GM18511 (cell line): ENCODE measurements at regions not wholly inside any gene's neighbourhood (a gene's known extent, or its start where the extent isn't known, plus 50 kb on each side); places are given as distances from the start of the nearest gene placed in this dataset.

Experiments used
- ATAC-seq: cut with Tn5 transposase; IDR thresholded peaks from one replicate; pipeline ENCODE4 v1.9.1; 2021; ENCODE audit warnings: mild to moderate bottlenecking, moderate library complexity; ENCODE audit not compliant: unreplicated experiment

GRCh38 chr13:30128095-30128494 lies 179.3 kb downstream of the KATNAL1 start:
- no peak for ATAC-seq

DNA sequence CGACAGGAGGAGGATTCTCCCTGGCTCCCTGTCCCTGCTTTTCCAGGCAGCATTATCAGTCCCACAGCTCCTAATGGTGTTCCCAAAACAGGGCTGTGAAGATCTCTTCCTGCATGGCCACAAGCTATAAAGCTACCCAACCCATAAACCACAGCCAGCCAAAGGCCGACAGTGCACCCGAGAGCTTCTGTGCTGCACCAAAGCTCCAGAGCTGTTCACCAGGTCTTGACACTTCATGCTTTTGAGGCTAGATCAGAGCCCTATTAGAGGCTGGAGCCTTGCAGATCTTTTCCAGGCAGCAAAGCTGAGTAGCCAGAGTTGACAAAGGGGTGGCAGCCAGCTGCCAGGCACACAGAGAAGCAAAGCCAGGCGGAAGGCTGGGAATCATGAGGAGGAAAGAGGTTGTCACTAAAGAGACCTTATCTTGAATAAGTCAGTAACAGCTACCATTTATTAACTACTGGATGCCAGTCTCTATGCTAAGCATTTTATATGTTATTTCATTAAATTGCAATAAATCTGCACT lies 180.4 kb downstream of the KATNAL1 start:
- ATAC-seq = no peak

GRCh38 chr13:30125422-30126073 lies 181.8 kb downstream of the KATNAL1 start:
- ATAC-seq = no peak

- ATAC-seq = no peak
Measured at GRCh38 chr13:30124131-30124768, 183.1 kb downstream of the KATNAL1 start.

DNA sequence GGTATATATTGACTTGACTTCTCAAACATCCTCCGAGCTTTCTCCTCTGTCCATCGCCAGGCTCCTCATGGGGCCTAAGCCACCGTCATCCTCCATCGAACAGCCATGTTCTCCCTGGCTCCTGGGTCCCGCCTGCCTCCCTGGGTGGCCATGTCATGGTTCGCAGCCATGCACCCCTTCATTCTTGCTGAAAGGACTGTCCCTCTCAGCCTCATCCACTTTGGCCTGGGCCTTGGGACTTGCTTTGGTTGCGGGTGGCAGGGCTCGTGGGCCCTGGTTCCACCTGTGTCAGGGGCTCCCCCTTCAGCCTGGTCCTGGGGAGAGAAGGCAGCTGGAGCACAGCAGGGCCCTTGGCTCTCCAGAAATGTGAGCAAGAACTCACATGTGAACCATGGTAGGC lies 183.8 kb downstream of the KATNAL1 start:
- no peak for ATAC-seq

GRCh38 chr13:30121666-30122065 lies 185.7 kb downstream of the KATNAL1 start:
- ATAC-seq = no peak

- ATAC-seq = no peak
Measured at GRCh38 chr13:30121244-30121643, 186.1 kb downstream of the KATNAL1 start.

DNA sequence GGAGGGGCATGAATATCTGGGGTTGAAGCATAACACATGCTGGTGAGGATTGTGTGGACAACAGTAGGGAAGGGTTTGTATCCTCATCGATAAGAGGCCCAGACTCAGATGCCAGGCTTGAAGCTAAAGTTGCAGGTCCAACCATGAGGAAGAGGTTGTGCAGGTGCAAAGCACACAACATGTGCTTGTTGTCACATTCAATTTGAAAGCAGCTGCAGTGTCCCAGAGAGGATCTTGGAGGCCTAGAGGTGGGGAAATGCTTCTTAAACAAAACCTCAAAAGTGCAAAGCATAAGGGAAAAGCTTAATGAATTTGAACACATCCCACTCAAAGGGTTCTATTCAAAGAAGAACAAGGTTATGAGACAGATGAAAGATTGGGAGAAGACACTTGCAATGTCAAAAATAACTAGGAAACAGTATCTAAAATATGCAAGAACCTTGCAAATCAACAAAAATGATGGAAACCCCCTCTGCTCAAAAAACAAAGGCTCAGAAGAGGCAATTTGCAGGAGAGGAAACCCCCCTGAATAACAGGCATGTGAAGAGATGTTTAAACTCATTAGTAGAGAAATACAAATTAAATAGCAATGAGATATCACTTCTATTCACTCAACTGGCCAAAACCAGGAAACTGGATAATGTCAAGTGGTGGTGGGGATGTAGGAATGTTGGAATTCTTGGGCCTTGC lies 187.1 kb downstream of the KATNAL1 start:
- no peak for ATAC-seq

DNA sequence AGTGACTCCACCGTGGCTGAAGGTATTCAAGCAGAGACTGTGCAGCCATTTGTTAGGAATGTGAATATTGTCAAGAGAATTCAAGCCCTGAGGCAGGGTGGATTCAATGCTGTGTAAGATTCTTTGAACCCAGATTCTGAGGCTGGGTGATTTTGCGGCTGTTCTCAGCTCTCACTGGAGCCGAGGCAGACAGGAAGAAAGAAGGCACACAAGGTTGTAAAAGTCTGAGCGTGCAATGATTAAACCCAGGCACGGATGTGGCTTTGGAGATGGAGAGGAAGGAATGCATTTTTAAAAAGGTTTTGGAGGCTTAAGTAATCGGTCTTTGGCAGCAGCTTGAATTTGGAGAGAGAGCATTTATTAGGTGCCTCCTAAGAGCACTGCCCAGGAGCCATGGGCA lies 187.9 kb downstream of the KATNAL1 start:
- ATAC-seq = no peak

- no peak for ATAC-seq
Measured at GRCh38 chr13:30116379-30116778, 191.0 kb downstream of the KATNAL1 start.

GRCh38 chr13:30115257-30115600 lies 192.1 kb downstream of the KATNAL1 start:
- ATAC-seq = peak; percentile 3

- ATAC-seq = peak; percentile 87
Measured at GRCh38 chr13:30114571-30115256, 192.6 kb downstream of the KATNAL1 start.

- ATAC-seq = no peak
Measured at GRCh38 chr13:30113983-30114570, 193.3 kb downstream of the KATNAL1 start.

- no peak for ATAC-seq
Measured at GRCh38 chr13:30113551-30113950, 193.8 kb downstream of the KATNAL1 start.

- ATAC-seq = no peak
Measured at GRCh38 chr13:30112602-30113435, 194.5 kb downstream of the KATNAL1 start.

- no peak for ATAC-seq
Measured at GRCh38 chr13:30111810-30112209, 195.5 kb downstream of the KATNAL1 start.

DNA sequence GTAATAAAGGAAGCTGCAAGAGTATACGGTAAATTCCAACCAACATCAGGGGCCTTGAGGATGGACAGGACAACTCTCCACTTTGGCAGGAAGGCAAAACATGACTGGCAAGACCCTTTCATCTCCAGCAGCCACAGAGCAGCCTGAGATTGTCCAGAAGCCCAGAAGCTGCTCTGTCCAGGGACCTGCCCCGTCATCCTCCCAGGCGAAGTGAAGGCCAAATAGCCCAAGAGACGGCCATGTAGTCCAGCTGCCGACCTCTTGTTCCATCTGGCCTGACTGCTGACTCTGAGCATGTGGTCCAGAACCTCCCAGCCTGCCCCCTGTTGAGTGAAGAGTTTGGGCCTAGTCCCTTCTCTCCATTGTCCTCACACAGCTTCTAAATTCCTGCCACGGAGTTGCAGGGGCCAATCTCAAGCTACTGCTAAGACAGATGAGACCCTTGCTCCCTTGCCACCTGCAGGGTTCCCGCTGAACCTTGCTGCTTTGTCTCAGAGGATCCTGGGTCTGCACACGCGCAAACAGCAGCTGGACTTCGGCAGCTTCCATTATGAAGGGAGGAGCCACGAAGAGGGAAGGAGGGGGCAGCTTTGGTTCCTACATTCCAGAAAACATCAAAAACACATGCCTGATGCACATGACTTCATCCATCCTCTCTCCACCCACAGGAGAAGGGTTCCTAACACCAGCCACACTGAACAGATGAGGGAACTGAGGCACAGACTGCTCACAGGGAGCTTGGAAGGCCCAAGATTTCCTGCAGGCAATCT lies 196.9 kb downstream of the KATNAL1 start:
- no peak for ATAC-seq

GRCh38 chr13:30109471-30110135 lies 197.7 kb downstream of the KATNAL1 start:
- ATAC-seq = no peak

DNA sequence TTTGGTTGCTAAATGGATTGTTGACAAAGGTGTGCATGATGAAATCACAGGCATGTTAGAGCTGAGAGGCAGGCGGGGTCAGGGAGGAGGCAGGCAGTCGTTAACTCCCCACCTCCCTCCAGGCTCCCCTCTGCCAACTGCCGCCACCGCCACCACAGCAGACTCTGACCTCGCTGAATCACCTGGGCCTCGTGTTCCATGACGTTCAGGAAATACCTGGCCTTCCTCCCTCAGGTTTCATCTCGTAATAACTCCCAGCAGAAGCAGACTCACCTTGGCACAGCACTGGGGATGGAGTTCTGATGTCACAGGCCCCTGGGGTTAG lies 198.5 kb downstream of the KATNAL1 start:
- no peak for ATAC-seq
